ENCODE measurements at regions not wholly inside any gene's neighbourhood (a gene's known extent, or its start where the extent isn't known, plus 50 kb on each side); places are given as distances from the start of the nearest gene placed in this dataset.

DNA sequence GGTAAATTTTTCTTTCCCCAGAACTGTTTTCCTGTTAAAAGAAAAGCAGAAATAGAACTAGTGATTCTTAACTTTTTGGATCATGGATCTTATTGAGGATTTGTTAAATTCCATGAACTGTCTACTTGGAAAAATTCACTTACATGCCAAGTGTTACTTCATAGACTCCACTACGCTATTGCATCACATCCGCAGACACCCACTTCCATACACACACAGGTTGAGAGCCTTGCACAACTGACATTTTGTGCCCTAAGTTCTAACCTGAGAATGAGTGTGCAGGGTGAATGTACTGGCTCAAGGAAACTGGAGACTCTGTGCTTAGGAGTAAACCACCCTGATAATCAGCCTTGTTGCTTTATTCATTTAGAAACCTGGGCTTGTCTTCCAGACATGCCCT, 250.5 kb upstream of the EDA2R start:
- intact Hi-C loops (cut with micrococcal nuclease) = no loop called here
- no TSS peak for BruUV-seq (replicated peaks)
- Histone ChIP-seq H3K27me3 (ENCODE audit: insufficient read depth, low read length) (no peaks in the 10 kb centered on the region), H3K79me2 (ENCODE audit: insufficient read depth, low read length) (no peaks in the 10 kb centered on the region), H3K27ac (ENCODE audit: low read depth, low read length) (no peak overlapping the region), H3K9me3 (ENCODE audit: control insufficient read depth in 1 of 2, insufficient read depth in 1 of 2, low read depth in 1 of 2, low read length in 2 of 2) (no peaks in the 10 kb centered on the region), H4K20me1 (ENCODE audit: insufficient read depth) (no peaks in the 10 kb centered on the region), H3K36me3 (ENCODE audit: control insufficient read depth in 1 of 2, insufficient read depth in 2 of 2, low read length in 2 of 2) (no peaks in the 10 kb centered on the region), H3K4me2 (ENCODE audit: low read length) (no peak overlapping the region), H2AFZ (ENCODE audit: low read depth, low read length, poor library complexity, severe bottlenecking) (no peak overlapping the region), H3K4me3 (replicated peaks in 1 of 2; ENCODE audit: low read depth in 1 of 2, low read length in 2 of 2) (no peak overlapping the region), H3K9ac (ENCODE audit: low read length) (no peak overlapping the region), H3K4me1 (ENCODE audit: control insufficient read depth in 1 of 2, insufficient read depth in 2 of 2, low read length in 2 of 2) (no peaks in the 10 kb centered on the region), H3K9me2 (ENCODE audit: insufficient read depth) (no peaks in the 10 kb centered on the region)
- ChIA-PET CTCF (no interaction called here), RAD21 (ENCODE audit: low non-redundant PET in 1 of 2, low total read pairs in 2 of 2, uncharacterized antibody in 2 of 2, unreplicated experiment in 2 of 2) (no interaction called here), POLR2A (no interaction called here)
- TF ChIP-seq, protein P1, sequence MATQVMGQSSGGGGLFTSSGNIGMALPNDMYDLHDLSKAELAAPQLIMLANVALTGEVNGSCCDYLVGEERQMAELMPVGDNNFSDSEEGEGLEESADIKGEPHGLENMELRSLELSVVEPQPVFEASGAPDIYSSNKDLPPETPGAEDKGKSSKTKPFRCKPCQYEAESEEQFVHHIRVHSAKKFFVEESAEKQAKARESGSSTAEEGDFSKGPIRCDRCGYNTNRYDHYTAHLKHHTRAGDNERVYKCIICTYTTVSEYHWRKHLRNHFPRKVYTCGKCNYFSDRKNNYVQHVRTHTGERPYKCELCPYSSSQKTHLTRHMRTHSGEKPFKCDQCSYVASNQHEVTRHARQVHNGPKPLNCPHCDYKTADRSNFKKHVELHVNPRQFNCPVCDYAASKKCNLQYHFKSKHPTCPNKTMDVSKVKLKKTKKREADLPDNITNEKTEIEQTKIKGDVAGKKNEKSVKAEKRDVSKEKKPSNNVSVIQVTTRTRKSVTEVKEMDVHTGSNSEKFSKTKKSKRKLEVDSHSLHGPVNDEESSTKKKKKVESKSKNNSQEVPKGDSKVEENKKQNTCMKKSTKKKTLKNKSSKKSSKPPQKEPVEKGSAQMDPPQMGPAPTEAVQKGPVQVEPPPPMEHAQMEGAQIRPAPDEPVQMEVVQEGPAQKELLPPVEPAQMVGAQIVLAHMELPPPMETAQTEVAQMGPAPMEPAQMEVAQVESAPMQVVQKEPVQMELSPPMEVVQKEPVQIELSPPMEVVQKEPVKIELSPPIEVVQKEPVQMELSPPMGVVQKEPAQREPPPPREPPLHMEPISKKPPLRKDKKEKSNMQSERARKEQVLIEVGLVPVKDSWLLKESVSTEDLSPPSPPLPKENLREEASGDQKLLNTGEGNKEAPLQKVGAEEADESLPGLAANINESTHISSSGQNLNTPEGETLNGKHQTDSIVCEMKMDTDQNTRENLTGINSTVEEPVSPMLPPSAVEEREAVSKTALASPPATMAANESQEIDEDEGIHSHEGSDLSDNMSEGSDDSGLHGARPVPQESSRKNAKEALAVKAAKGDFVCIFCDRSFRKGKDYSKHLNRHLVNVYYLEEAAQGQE (IDR thresholded peaks at IDR 0.05; ENCODE audit: low read depth) = no peak
- TF ChIP-seq, protein P2, sequence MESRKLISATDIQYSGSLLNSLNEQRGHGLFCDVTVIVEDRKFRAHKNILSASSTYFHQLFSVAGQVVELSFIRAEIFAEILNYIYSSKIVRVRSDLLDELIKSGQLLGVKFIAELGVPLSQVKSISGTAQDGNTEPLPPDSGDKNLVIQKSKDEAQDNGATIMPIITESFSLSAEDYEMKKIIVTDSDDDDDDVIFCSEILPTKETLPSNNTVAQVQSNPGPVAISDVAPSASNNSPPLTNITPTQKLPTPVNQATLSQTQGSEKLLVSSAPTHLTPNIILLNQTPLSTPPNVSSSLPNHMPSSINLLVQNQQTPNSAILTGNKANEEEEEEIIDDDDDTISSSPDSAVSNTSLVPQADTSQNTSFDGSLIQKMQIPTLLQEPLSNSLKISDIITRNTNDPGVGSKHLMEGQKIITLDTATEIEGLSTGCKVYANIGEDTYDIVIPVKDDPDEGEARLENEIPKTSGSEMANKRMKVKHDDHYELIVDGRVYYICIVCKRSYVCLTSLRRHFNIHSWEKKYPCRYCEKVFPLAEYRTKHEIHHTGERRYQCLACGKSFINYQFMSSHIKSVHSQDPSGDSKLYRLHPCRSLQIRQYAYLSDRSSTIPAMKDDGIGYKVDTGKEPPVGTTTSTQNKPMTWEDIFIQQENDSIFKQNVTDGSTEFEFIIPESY (IDR thresholded peaks at IDR 0.05; ENCODE audit: extremely low read depth, insufficient replicate concordance, low read length) = no peak
- TF ChIP-seq, protein P3, sequence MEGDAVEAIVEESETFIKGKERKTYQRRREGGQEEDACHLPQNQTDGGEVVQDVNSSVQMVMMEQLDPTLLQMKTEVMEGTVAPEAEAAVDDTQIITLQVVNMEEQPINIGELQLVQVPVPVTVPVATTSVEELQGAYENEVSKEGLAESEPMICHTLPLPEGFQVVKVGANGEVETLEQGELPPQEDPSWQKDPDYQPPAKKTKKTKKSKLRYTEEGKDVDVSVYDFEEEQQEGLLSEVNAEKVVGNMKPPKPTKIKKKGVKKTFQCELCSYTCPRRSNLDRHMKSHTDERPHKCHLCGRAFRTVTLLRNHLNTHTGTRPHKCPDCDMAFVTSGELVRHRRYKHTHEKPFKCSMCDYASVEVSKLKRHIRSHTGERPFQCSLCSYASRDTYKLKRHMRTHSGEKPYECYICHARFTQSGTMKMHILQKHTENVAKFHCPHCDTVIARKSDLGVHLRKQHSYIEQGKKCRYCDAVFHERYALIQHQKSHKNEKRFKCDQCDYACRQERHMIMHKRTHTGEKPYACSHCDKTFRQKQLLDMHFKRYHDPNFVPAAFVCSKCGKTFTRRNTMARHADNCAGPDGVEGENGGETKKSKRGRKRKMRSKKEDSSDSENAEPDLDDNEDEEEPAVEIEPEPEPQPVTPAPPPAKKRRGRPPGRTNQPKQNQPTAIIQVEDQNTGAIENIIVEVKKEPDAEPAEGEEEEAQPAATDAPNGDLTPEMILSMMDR (IDR thresholded peaks at IDR 0.05 in 2 of 3, conservative IDR thresholded peaks at IDR 0.05 in 1 of 3; ENCODE audit: borderline replicate concordance in 1 of 3, insufficient read depth in 1 of 3, low read depth in 2 of 3, low read length in 2 of 3) = no peak
- TF ChIP-seq JUND (IDR thresholded peaks at IDR 0.05) (no peak), YY1 (IDR thresholded peaks at IDR 0.05; ENCODE audit: extremely low read depth, insufficient replicate concordance, low read depth, low read length) (no peak), ZNF274 (IDR thresholded peaks at IDR 0.05; ENCODE audit: low read depth, low read length) (no peak), SIN3A (IDR thresholded peaks at IDR 0.05; ENCODE audit: low read depth) (no peak), FOSL1 (IDR thresholded peaks at IDR 0.05; ENCODE audit: low read depth) (no peak), EZH2phosphoT487 (IDR thresholded peaks at IDR 0.05; ENCODE audit: borderline replicate concordance) (no peak), ZFX (IDR thresholded peaks at IDR 0.05) (no peak), POLR2A (IDR thresholded peaks at IDR 0.05; ENCODE audit: borderline replicate concordance, extremely low read depth, insufficient read depth, insufficient read length) (no peak), EGR1 (IDR thresholded peaks at IDR 0.05; ENCODE audit: low read depth) (no peak), CBX3 (IDR thresholded peaks at IDR 0.05; ENCODE audit: low read depth) (no peak), EZH2 (IDR thresholded peaks at IDR 0.05) (no peak), RAD21 (IDR thresholded peaks at IDR 0.05; ENCODE audit: low read depth) (no peak)
- TF ChIP-seq, protein P4, sequence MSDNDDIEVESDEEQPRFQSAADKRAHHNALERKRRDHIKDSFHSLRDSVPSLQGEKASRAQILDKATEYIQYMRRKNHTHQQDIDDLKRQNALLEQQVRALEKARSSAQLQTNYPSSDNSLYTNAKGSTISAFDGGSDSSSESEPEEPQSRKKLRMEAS (IDR thresholded peaks at IDR 0.05) = no peak
- TF ChIP-seq, protein P5, sequence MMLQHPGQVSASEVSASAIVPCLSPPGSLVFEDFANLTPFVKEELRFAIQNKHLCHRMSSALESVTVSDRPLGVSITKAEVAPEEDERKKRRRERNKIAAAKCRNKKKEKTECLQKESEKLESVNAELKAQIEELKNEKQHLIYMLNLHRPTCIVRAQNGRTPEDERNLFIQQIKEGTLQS (IDR thresholded peaks at IDR 0.05) = no peak
- no peak for DNase-seq (ENCODE audit: low read depth, low spot score)
- ATAC-seq = no peak

Data from HCT116 (cell line).